Keratinocyte (primary cell): ENCODE measurements at regions not wholly inside any gene's neighbourhood (a gene's known extent, or its start where the extent isn't known, plus 50 kb on each side); places are given as distances from the start of the nearest gene placed in this dataset.

Experiments used
- DNase-seq: peaks from one replicate; pipeline ENCODE4 v3.0.0-alpha.2; 2011; ENCODE audit warnings: low read depth, missing footprints, low spot score
- FAIRE-seq: peaks from 2 replicates; lab custom pipeline; 2011; peaks lifted over from hg19 to GRCh38; lab: Jason Lieb, UNC
- H2AFZ ChIP-seq: 2 replicates; pipeline ENCODE4 v1.6.0; 2012; ENCODE audit warnings: low read length, control low read depth, inconsistent platforms; ENCODE audit not compliant: control insufficient read depth
- H3K27ac ChIP-seq: 2 replicates; pipeline ENCODE4 v1.5.1; 2011; ENCODE audit warnings: low read length; ENCODE audit not compliant: control insufficient read depth, insufficient read depth
- H3K27me3 ChIP-seq: 3 replicates; pipeline ENCODE4 v1.6.0; 2011; ENCODE audit warnings: low read length; ENCODE audit not compliant: control insufficient read depth, insufficient read depth; ENCODE audit errors: extremely low read depth
- H3K36me3 ChIP-seq, 2 experiments: 2 replicates in 1 of 2; 3 replicates in 1 of 2; pipeline ENCODE4 v1.5.1; 2011; ENCODE audit warnings: low read length in 2 of 2, mild to moderate bottlenecking in 1 of 2; ENCODE audit not compliant: control insufficient read depth in 2 of 2, insufficient read depth in 2 of 2; ENCODE audit errors: extremely low read depth in 1 of 2
- H3K4me1 ChIP-seq: 3 replicates; pipeline ENCODE4 v1.5.1; 2011; ENCODE audit warnings: low read length; ENCODE audit not compliant: control insufficient read depth, insufficient read depth; ENCODE audit errors: extremely low read depth
- H3K4me2 ChIP-seq: 3 replicates; pipeline ENCODE4 v1.6.0; 2011; ENCODE audit warnings: low read depth, low read length; ENCODE audit not compliant: control insufficient read depth, insufficient read depth; ENCODE audit errors: extremely low read depth
- H3K4me3 ChIP-seq, 3 experiments: fragments of 200-600 bp in 1 of 3; sonication (generic) in 1 of 3; 2 replicates in 2 of 3; 3 replicates in 1 of 3; pipeline ENCODE4 v1.5.1; 2011 to 2016; ENCODE audit warnings: low read length in 3 of 3, mild to moderate bottlenecking in 3 of 3, control low read depth in 2 of 3, inconsistent platforms in 1 of 3, low read depth in 1 of 3, mixed read lengths in 1 of 3, mixed run types in 1 of 3, moderate library complexity in 1 of 3; ENCODE audit not compliant: control insufficient read depth in 2 of 3, insufficient read depth in 2 of 3; ENCODE audit errors: extremely low read depth in 1 of 3
- H3K79me2 ChIP-seq: 2 replicates; pipeline ENCODE4 v1.6.0; 2012; ENCODE audit warnings: low read length; ENCODE audit not compliant: control insufficient read depth, insufficient read depth
- H3K9ac ChIP-seq: 3 replicates; pipeline ENCODE4 v1.6.0; 2011; ENCODE audit warnings: low read length; ENCODE audit not compliant: control insufficient read depth, insufficient read depth; ENCODE audit errors: extremely low read depth
- H3K9me1 ChIP-seq: 3 replicates; pipeline ENCODE4 v1.6.0; 2011; ENCODE audit warnings: low read length; ENCODE audit not compliant: control insufficient read depth, insufficient read depth; ENCODE audit errors: extremely low read depth
- H3K9me3 ChIP-seq: 2 replicates; pipeline ENCODE4 v1.5.1; 2012; ENCODE audit warnings: low read depth, low read length; ENCODE audit not compliant: control insufficient read depth
- H4K20me1 ChIP-seq: 3 replicates; pipeline ENCODE4 v1.6.0; 2011; ENCODE audit warnings: low read length; ENCODE audit not compliant: control insufficient read depth, insufficient read depth; ENCODE audit errors: extremely low read depth
- CTCF ChIP-seq, 3 experiments: IDR thresholded peaks in 1 of 3; conservative IDR thresholded peaks in 1 of 3; optimal IDR thresholded peaks in 1 of 3; 2 replicates in 2 of 3; 3 replicates in 1 of 3; pipeline versions ENCODE3 to v1.5.1; 2011; ENCODE audit warnings: low read length in 3 of 3, mild to moderate bottlenecking in 3 of 3, moderate library complexity in 2 of 3, control low read depth in 1 of 3, inconsistent platforms in 1 of 3; ENCODE audit not compliant: insufficient read depth in 2 of 3; ENCODE audit errors: extremely low read depth in 1 of 3
- EZH2 ChIP-seq: IDR thresholded peaks from one replicate; pipeline ENCODE4 v1.6.1; 2012; ENCODE audit warnings: inconsistent platforms, mild to moderate bottlenecking, low read length, moderate library complexity
- dilution Hi-C: fragments of 300-500 bp; cut with MboI; formaldehyde crosslinking; loops from one replicate; pipeline ENCODE4 v1.7.0; 2020; ENCODE audit warnings: low sequenced_read_pairs; ENCODE audit not compliant: extremely low pct_ligation_motif_present

GRCh38 chr12:16796168-16796567 is 190.2 kb upstream of the LMO3 start:
- no peaks in the 10 kb centered on the region for H3K79me2 ChIP-seq
- H2AFZ ChIP-seq: no peak overlapping the region
- H3K27me3 ChIP-seq: no peaks in the 10 kb centered on the region
- DNase-seq (no peak), FAIRE-seq (no peak)
- H3K9me1 ChIP-seq: no peaks in the 10 kb centered on the region
- no peak overlapping the region for H3K27ac ChIP-seq
- no peaks in the 10 kb centered on the region for H3K9me3 ChIP-seq
- no peak overlapping the region for H3K4me2 ChIP-seq
- dilution Hi-C loops: no loop called here
- no peaks in the 10 kb centered on the region for H3K4me1 ChIP-seq
- no peaks in the 10 kb centered on the region for H3K36me3 ChIP-seq
- H3K4me3 ChIP-seq: no peak overlapping the region
- H3K9ac ChIP-seq: no peak overlapping the region
- no peaks in the 10 kb centered on the region for H4K20me1 ChIP-seq
- TF ChIP-seq CTCF (optimal IDR thresholded peaks at IDR 0.05 in 1 of 3, IDR thresholded peaks at IDR 0.05 in 1 of 3, conservative IDR thresholded peaks at IDR 0.05 in 1 of 3; ENCODE audit: extremely low read depth in 1 of 3, insufficient read depth in 2 of 3, low read length in 3 of 3) (no peak), EZH2 (no peak)

- Histone ChIP-seq H3K79me2 (no peaks in the 10 kb centered on the region), H3K27ac (no peak overlapping the region), H3K4me1 (no peaks in the 10 kb centered on the region), H3K27me3 (no peaks in the 10 kb centered on the region), H3K9ac (no peak overlapping the region), H4K20me1 (no peaks in the 10 kb centered on the region), H3K4me3 (no peak overlapping the region), H2AFZ (no peak overlapping the region), H3K4me2 (no peak overlapping the region), H3K9me1 (no peaks in the 10 kb centered on the region), H3K36me3 (no peaks in the 10 kb centered on the region), H3K9me3 (no peaks in the 10 kb centered on the region)
- TF ChIP-seq EZH2: no peak
- no peak for TF ChIP-seq CTCF (optimal IDR thresholded peaks at IDR 0.05 in 1 of 3, IDR thresholded peaks at IDR 0.05 in 1 of 3, conservative IDR thresholded peaks at IDR 0.05 in 1 of 3; ENCODE audit: extremely low read depth in 1 of 3, insufficient read depth in 2 of 3, low read length in 3 of 3)
- no peak for DNase-seq
- FAIRE-seq: no peak
- dilution Hi-C loops: no loop called here
These were observed 183.3 kb upstream of the LMO3 start for GRCh38 chr12:16789204-16789790.
